ENCODE measurements at regions not wholly inside any gene's neighbourhood (a gene's known extent, or its start where the extent isn't known, plus 50 kb on each side); places are given as distances from the start of the nearest gene placed in this dataset.

DNA sequence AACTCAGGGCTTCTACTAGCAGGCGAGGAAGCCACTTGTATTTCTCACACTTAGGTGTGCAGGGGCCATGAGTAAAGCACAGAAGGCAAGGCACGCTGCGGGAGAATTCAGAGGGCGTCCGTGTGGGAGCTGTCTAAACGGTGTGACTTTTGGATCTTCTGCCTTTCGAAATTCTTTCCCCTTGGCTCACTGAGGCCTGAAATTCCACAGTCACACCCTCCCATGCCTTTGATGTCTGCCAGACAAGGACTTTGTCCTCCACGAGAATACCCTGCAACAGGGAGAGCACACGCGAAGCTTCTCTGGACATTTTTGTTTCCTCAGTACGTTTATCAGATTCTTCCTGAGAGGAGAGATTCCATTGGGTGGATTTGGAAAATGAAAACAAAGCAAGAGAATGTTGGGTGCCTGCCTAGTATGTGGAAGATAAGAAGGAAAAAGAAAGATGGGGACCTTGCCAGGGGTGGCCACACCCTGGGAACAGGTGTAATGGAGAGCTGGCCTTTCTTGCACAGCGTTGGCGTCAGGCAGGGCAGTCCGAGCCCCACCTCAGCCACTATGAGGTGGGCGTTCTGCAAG is 235.7 kb downstream of the MYLK4 start (continued):
- TF ChIP-seq, protein P1, sequence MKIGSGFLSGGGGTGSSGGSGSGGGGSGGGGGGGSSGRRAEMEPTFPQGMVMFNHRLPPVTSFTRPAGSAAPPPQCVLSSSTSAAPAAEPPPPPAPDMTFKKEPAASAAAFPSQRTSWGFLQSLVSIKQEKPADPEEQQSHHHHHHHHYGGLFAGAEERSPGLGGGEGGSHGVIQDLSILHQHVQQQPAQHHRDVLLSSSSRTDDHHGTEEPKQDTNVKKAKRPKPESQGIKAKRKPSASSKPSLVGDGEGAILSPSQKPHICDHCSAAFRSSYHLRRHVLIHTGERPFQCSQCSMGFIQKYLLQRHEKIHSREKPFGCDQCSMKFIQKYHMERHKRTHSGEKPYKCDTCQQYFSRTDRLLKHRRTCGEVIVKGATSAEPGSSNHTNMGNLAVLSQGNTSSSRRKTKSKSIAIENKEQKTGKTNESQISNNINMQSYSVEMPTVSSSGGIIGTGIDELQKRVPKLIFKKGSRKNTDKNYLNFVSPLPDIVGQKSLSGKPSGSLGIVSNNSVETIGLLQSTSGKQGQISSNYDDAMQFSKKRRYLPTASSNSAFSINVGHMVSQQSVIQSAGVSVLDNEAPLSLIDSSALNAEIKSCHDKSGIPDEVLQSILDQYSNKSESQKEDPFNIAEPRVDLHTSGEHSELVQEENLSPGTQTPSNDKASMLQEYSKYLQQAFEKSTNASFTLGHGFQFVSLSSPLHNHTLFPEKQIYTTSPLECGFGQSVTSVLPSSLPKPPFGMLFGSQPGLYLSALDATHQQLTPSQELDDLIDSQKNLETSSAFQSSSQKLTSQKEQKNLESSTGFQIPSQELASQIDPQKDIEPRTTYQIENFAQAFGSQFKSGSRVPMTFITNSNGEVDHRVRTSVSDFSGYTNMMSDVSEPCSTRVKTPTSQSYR (CRISPR knock-in tag; IDR thresholded peaks at IDR 0.05; ENCODE audit: borderline replicate concordance) = peak; percentile 83; the same call in 1 of the 2 replicates
- TF ChIP-seq, protein P2, sequence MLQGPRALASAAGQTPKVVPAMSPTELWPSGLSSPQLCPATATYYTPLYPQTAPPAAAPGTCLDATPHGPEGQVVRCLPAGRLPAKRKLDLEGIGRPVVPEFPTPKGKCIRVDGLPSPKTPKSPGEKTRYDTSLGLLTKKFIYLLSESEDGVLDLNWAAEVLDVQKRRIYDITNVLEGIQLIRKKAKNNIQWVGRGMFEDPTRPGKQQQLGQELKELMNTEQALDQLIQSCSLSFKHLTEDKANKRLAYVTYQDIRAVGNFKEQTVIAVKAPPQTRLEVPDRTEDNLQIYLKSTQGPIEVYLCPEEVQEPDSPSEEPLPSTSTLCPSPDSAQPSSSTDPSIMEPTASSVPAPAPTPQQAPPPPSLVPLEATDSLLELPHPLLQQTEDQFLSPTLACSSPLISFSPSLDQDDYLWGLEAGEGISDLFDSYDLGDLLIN (CRISPR knock-in tag; IDR thresholded peaks at IDR 0.05; ENCODE audit: borderline replicate concordance) = no peak
- TF ChIP-seq KLF11 (CRISPR knock-in tag; IDR thresholded peaks at IDR 0.05) (peak; percentile 74; the same call in 1 of the 2 replicates), ZNF207 (IDR thresholded peaks at IDR 0.05; ENCODE audit: borderline replicate concordance) (no peak), ZNF30 (CRISPR knock-in tag; IDR thresholded peaks at IDR 0.05) (no peak), EZH2 (conservative IDR thresholded peaks at IDR 0.05; ENCODE audit: low read depth, low read length) (no peak), ZNF460 (CRISPR knock-in tag; IDR thresholded peaks at IDR 0.05; ENCODE audit: borderline replicate concordance) (no peak), POLR2G (IDR thresholded peaks at IDR 0.05; ENCODE audit: low read depth, low read length) (no peak), ZNF274 (CRISPR knock-in tag; IDR thresholded peaks at IDR 0.05) (peak; percentile 38; the same call in 1 of the 2 replicates), ZNF816 (CRISPR knock-in tag; IDR thresholded peaks at IDR 0.05; ENCODE audit: borderline replicate concordance) (peak; percentile 46; the same call in 1 of the 2 replicates), HOXA5 (CRISPR knock-in tag; IDR thresholded peaks at IDR 0.05) (peak; percentile 80; the same call in 1 of the 2 replicates), SETDB1 (CRISPR knock-in tag; IDR thresholded peaks at IDR 0.05; ENCODE audit: borderline replicate concordance) (no peak), ZNF790 (CRISPR knock-in tag; IDR thresholded peaks at IDR 0.05; ENCODE audit: borderline replicate concordance) (no peak; the same call in 1 of the 2 replicates), ZNF121 (CRISPR knock-in tag; IDR thresholded peaks at IDR 0.05) (no peak), SRSF4 (IDR thresholded peaks at IDR 0.05; ENCODE audit: low read depth, low read length, poor library complexity, severe bottlenecking) (no peak), KDM2A (CRISPR knock-in tag; IDR thresholded peaks at IDR 0.05; ENCODE audit: borderline replicate concordance, low read depth) (peak; percentile 80), MXI1 (IDR thresholded peaks at IDR 0.05; ENCODE audit: borderline replicate concordance, low read depth, low read length) (peak; percentile 70; the same call in 1 of the 3 replicates), SAP130 (CRISPR knock-in tag; IDR thresholded peaks at IDR 0.05; ENCODE audit: low read depth) (peak; percentile 89)
- TF ChIP-seq, protein P3, sequence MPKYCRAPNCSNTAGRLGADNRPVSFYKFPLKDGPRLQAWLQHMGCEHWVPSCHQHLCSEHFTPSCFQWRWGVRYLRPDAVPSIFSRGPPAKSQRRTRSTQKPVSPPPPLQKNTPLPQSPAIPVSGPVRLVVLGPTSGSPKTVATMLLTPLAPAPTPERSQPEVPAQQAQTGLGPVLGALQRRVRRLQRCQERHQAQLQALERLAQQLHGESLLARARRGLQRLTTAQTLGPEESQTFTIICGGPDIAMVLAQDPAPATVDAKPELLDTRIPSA (CRISPR knock-in tag; IDR thresholded peaks at IDR 0.05; ENCODE audit: borderline replicate concordance) = no peak
- TF ChIP-seq, protein P4, sequence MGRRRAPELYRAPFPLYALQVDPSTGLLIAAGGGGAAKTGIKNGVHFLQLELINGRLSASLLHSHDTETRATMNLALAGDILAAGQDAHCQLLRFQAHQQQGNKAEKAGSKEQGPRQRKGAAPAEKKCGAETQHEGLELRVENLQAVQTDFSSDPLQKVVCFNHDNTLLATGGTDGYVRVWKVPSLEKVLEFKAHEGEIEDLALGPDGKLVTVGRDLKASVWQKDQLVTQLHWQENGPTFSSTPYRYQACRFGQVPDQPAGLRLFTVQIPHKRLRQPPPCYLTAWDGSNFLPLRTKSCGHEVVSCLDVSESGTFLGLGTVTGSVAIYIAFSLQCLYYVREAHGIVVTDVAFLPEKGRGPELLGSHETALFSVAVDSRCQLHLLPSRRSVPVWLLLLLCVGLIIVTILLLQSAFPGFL (CRISPR knock-in tag; IDR thresholded peaks at IDR 0.05) = no peak
- TF ChIP-seq, protein P5, sequence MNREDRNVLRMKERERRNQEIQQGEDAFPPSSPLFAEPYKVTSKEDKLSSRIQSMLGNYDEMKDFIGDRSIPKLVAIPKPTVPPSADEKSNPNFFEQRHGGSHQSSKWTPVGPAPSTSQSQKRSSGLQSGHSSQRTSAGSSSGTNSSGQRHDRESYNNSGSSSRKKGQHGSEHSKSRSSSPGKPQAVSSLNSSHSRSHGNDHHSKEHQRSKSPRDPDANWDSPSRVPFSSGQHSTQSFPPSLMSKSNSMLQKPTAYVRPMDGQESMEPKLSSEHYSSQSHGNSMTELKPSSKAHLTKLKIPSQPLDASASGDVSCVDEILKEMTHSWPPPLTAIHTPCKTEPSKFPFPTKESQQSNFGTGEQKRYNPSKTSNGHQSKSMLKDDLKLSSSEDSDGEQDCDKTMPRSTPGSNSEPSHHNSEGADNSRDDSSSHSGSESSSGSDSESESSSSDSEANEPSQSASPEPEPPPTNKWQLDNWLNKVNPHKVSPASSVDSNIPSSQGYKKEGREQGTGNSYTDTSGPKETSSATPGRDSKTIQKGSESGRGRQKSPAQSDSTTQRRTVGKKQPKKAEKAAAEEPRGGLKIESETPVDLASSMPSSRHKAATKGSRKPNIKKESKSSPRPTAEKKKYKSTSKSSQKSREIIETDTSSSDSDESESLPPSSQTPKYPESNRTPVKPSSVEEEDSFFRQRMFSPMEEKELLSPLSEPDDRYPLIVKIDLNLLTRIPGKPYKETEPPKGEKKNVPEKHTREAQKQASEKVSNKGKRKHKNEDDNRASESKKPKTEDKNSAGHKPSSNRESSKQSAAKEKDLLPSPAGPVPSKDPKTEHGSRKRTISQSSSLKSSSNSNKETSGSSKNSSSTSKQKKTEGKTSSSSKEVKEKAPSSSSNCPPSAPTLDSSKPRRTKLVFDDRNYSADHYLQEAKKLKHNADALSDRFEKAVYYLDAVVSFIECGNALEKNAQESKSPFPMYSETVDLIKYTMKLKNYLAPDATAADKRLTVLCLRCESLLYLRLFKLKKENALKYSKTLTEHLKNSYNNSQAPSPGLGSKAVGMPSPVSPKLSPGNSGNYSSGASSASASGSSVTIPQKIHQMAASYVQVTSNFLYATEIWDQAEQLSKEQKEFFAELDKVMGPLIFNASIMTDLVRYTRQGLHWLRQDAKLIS (CRISPR knock-in tag; IDR thresholded peaks at IDR 0.05) = no peak
